Uterus (tissue), 2 donors: ENCODE measurements at regions not wholly inside any gene's neighbourhood (a gene's known extent, or its start where the extent isn't known, plus 50 kb on each side); places are given as distances from the start of the nearest gene placed in this dataset.

Source experiments
- CTCF ChIP-seq, 4 experiments: fragments of 200-600 bp in 2 of 4; fragments of 450-650 bp in 2 of 4; sonication (generic) in 2 of 4; IDR thresholded peaks; one replicate each; pipeline ENCODE4 v1.5.1; 2016 to 2019; ENCODE audit warnings: antibody characterized with exemption in 4 of 4, mild to moderate bottlenecking in 2 of 4, moderate library complexity in 1 of 4
- POLR2A ChIP-seq, 2 donors: fragments of 450-650 bp; IDR thresholded peaks; one replicate each; pipeline ENCODE4 v1.6.1; 2016; ENCODE audit warnings: antibody characterized with exemption in 2 of 2, mild to moderate bottlenecking in 1 of 2, moderate library complexity in 1 of 2

DNA sequence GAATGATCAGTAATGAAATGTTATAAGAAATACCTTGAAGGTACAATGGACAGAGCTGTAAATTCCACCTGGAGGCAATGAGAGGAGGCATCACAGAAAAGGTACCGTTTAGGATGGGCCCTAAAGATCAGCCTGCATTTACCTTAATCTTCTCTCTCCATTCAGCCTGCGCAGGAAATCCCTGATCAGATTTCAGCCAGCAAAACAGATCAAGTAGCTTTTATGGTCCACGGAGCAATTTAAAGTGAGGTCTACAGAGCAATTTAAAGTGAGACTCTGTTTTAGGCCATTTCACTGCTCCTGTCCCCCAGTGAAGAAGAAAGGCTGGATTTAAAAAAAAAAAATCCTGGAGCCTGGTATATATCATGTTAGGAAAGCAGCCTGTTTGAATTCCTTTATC lies 195.1 kb upstream of the VCX start:
- TF ChIP-seq POLR2A (IDR thresholded peaks at IDR 0.05): no peak
- no peak for TF ChIP-seq CTCF (IDR thresholded peaks at IDR 0.05)
